Erythroblast (primary cell): ENCODE measurements at regions not wholly inside any gene's neighbourhood (a gene's known extent, or its start where the extent isn't known, plus 50 kb on each side); places are given as distances from the start of the nearest gene placed in this dataset.

ENCODE experiments used
- DNase-seq, 2 experiments: peaks; one replicate each; lab custom pipeline; 2025; lab: John Stamatoyannopoulos, UW
- GATA1 ChIP-seq: IDR thresholded peaks from 2 replicates; pipeline ENCODE4 v1.6.1; 2011; ENCODE audit warnings: low read depth, mild to moderate bottlenecking, control low read depth, low read length, moderate library complexity
- POLR2A ChIP-seq: IDR thresholded peaks from 2 replicates; pipeline ENCODE4 v1.6.1; 2011; ENCODE audit warnings: mild to moderate bottlenecking, low read length

DNA sequence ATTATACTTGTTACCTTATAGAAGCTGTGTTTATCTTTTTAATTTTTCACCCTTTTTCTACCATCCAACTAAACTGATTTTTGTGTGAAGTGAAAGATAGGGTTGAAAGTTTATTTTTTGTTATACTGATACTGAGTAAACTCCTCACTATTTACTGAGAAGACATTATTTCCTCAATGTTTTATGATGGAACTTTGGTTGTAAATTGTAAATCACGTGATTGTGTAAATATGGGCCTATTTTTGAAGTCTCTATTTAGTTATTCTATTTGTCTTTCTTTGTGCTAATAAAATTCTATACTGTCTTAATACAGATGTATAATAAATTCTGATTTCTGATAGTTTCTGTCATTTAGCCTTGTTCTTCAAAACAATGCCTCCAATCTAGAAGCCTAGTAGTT is 697.2 kb upstream of the SLC8A1 start:
- no peak for TF ChIP-seq GATA1

DNA sequence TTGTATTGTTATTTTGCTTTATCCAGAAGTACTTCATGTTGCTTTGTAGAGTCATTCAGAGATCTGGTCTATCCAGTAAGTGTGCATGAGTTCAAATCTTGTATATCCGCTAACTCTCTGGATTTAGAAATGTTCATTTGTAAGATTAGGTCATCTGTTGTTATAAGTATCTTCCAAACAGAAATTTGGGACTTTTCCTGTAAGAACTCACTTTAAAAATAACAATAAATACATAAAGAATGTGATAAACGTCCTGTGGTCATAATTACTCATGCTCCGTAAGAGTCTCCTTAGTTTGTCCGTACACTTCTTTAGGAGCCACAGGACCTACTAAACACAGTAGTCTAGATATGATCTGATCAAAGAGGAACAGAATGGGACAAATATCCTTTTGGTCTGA is 699.9 kb upstream of the SLC8A1 start:
- no peak for DNase-seq

More for the DNA sequence above, 697.2 kb upstream of the SLC8A1 start:
- no peak for DNase-seq

DNA sequence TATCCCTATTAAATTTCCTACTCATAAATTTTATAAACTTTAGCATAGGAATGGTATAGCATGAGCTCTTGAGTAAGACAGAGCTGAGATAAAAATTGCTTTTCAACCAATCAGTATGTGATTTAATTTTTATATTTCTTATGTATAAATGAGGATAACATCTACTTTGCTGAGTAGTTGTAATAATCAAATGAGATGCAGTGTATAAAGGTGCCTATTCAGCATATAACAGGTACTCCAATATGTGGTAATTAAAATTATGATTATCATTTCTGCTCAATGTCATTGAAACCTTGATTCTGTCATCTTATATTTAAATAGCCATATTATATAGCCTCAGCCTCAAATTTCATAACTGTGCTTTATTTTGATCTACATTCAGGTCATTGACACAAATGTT is 700.4 kb upstream of the SLC8A1 start:
- DNase-seq, result no peak
- no peak for TF ChIP-seq POLR2A
- TF ChIP-seq GATA1, result no peak

More for the DNA sequence above, 699.9 kb upstream of the SLC8A1 start:
- TF ChIP-seq GATA1 (no peak), POLR2A (no peak)

DNA sequence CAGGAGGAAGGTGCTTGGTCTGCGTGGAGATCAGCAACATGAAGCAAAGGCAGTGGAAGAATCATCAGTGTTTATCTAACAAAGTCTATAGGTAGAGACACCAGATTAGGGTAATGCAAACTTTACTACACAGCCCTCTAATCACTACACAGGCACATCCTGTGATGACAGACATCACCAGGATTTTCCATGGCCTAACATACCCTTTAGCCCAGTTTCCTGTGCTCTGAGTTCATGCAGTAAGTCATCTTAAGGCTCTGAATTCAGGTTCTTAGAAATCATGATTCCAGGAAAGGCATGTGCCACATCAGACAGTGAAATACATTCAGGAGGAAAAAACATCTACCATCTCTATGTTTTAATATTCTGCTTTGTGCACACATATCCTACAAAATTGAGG is 708.5 kb upstream of the SLC8A1 start:
- DNase-seq, result no peak
- no peak for TF ChIP-seq POLR2A
- no peak for TF ChIP-seq GATA1

DNA sequence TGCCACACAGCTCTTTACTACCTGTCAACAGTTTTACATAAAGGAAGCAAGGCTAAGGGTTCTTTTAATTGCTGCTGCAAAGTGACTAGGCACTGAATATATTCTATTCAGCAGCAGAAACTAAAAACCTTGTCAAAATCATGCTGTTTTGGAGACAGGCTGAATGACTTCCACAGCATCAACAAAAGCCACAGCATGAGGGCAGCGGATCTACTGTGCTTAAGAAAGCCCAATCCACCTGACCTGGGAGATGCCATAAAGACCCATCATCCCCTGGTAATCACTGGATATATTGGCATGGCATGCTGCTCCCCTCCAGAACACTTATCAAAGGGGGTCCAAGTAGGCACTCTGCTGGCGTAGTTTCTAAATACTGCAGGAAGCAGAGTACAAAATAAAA is 715.1 kb upstream of the SLC8A1 start:
- DNase-seq, result no peak
- TF ChIP-seq POLR2A (no peak), GATA1 (no peak)

DNA sequence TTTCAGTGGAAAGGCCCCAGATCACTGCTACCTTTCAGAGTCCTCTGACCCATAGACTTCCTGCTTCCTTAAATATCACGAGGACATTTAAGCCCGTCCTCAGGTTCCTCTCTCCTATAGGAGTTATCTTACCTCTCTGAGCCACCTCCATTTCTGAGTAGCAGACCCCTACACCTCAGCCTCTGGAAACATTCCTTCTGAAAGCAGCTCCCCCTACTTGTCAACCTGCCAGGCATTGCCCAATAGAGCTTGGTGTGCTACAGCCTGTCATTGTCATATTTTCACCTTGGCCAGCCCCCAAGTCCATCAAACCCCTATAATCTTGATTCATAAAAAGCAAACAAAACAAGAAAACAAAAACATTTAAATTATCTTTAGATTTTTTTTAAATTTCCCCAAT is 717.9 kb upstream of the SLC8A1 start:
- no peak for TF ChIP-seq GATA1
- TF ChIP-seq POLR2A, result no peak
- no peak for DNase-seq

DNA sequence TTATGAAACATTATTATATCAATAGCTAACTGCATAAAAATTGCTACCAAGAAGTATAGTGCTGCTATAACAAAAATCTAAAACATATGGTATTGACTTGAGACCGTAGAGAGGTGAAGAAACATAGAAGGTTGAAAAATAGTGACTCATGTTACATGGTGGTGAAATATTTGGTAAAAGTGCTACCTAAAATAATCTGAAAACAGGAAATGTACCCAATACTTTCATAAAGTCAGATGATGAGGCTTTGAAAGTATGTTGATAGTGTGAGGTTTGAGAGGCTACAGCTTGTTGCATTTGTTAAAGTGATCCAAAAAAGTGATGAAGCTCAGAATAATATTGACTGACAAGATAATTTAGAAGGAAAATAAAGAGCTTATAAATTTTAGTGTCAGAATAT is 718.7 kb upstream of the SLC8A1 start:
- TF ChIP-seq POLR2A (no peak), GATA1 (no peak)
- no peak for DNase-seq

DNA sequence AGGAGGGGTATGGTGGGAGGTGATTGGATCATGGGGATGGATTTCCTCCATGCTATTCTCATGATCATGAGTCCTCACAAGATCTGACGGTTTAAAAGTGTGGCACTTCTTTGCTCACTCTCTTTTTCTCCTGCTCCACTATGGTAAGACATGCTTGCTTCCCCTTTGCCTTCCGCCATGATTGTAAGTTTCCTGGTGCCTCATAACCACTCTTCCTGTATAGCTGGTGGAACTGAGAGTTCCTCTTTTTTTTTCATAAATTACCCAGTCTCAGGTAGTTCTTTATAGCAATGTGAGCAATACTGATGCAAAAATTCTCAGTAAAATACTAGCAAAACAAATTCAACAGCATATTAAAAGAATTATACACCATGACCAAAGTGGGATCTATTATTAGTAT is 728.5 kb upstream of the SLC8A1 start:
- TF ChIP-seq POLR2A (no peak), GATA1 (no peak)
- no peak for DNase-seq

DNA sequence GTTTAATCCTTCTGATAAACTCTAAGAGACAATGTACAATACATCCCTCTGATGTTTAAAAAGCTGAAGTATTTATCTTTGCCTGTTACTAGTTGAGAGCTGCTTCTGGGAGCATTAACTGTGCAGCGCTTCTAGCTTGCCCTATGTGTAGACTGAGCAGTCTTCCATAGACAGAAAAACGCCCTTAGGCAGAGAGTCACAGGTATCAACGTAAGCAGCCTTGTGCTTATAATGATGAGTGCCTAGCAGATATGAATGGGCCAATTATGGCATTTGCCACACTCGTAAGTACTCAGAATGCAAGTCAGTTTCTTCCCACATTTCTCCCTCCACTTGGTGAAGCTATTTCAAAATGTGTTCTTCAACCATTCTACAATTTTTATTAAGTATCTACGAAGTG is 731.1 kb upstream of the SLC8A1 start:
- TF ChIP-seq POLR2A (no peak), GATA1 (no peak)
- no peak for DNase-seq

DNA sequence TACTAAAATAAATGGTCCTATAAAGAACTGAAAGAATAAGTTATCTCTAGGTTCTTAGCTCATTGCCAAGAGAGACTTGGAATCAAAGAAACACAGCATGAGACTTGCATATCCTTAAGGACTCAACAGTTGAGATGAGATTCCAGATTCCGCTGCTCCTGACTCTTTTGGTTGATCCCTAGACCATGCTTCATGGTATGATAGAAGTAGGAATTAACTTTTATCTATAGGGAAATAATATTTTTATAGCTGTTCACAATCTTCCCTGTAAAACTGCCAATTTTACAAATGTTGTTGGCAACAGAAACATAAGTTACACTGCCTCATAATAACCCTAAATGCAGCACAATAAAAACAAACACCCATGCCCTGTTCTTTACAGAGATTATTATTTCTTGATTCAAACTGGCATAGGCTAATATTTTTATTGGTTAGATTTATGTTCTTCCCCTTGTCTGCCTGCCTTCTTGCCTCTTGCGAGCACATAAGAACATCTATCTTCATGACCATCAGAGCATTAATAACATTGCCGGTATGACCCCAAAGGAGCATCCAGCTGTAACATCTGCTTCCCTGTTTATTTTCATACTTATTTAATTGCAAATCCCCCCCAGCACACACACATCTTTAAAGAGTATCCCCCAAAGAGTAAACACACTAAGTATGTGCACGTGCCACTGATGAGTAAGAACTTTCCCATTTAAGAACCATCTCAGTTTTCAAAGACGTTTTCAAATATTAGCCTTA is 735.7 kb upstream of the SLC8A1 start:
- no peak for DNase-seq
- TF ChIP-seq GATA1, result no peak
- TF ChIP-seq POLR2A, result no peak

DNA sequence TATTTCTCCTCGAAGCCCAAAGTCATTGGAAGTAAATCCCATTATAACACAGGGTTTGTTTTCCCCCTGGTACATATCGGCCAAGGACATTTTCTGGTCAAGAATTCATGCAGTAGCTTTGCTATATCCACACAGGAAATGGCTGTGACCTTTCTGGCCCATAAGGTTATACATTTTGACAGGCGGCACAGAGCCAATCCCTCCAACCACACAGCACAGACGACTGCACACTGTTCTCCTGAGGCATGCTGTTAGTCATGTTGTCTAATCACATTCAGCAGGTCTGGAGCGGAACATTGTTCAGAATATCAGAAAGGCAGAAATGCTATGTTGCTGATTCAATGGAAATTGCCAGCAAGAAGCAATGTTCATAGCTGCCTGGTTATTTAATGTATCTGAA is 742.3 kb upstream of the SLC8A1 start:
- no peak for DNase-seq
- TF ChIP-seq GATA1 (no peak), POLR2A (no peak)

DNA sequence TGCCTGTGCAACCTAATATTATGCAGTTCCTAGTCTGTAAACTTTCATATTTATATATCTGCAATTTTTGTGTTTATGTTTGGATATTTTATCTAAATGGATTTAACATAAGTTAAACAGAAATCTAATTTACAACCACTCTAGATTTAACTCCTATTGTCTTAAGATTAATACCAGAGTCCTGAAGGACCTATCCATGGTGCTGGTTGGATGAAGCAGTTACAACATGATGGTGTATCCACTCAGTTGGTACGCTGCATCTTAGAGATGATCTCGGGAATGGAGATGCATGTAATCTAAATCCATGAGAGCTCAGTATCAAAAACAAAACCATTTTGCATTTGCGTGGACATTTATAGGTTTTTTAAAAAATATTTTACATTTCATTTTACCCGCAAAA is 745.9 kb upstream of the SLC8A1 start:
- no peak for DNase-seq
- TF ChIP-seq GATA1, result no peak
- TF ChIP-seq POLR2A, result no peak

DNA sequence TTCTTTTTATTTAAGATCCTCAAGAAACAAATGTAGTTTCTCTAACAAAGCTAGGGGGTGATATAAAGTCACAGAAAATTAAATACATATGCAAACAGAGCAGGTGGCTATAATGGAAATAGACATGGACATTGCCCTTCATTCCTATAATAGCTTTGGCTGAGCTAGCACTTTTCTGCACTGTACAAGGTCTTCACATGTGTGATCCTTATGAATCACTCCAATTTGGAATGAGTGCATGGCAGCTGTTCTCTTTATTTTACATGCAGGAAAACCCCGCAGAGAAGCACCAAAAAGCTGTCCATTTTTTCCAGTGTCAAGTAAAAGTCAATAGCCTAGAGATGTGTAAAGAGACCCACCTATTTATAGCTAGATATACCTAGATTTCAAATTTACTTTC is 747.4 kb upstream of the SLC8A1 start:
- TF ChIP-seq POLR2A (no peak), GATA1 (no peak)
- DNase-seq, result no peak

DNA sequence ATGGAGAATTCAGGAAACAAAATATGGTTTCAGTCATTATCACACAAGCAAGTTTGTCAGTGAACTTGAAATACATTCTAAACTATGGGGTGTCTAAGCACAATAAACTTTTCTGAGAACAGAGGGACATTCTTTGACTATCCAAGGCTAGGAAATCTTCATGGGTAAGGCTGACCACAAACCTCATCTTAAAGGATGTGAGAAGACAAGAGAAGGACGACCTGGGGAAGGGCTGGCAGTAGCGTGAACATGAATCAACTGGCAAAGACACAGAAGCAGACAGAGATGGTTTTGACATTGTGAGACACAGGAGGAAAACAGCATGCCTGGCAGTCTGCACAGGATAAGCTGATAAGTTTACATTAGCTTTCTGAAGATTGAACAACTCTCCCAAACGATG is 752.4 kb upstream of the SLC8A1 start:
- no peak for TF ChIP-seq POLR2A
- TF ChIP-seq GATA1, result no peak

DNA sequence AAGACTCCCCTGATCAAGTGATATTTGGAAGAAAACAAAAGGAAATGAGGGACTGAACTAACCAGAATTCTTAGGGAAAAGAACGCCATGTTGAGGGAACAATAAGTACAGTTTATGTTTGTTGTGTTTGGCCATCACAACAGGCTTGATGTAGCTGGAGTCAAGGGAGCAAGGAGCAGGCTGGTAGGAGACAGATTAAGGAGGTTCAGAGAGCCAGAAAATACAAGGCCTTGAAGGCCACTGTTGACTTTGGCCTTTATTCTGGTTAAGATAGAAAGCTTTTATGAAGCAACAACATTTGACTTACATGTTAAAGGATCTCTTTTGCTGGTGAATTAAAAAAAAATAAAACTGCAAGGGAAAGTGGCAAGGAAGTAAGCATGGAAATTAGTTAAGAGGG is 754.1 kb upstream of the SLC8A1 start:
- no peak for DNase-seq
- TF ChIP-seq POLR2A, result no peak
- TF ChIP-seq GATA1, result no peak

More for the DNA sequence above, 752.4 kb upstream of the SLC8A1 start:
- DNase-seq, result no peak
